Breast epithelium (tissue), 4 donors: ENCODE measurements at regions not wholly inside any gene's neighbourhood (a gene's known extent, or its start where the extent isn't known, plus 50 kb on each side); places are given as distances from the start of the nearest gene placed in this dataset.

Experiments
- DNase-seq, 2 donors: peaks; one replicate each; pipeline ENCODE4 v3.0.0-alpha.2; 2019; ENCODE audit warnings: low spot score in 2 of 2
- H3K27ac ChIP-seq, 2 donors: fragments of 200-600 bp; sonication (generic) in 1 of 2; one replicate each; pipeline ENCODE4 v1.5.1; 2016 to 2019; ENCODE audit warnings: mild to moderate bottlenecking in 1 of 2
- H3K27me3 ChIP-seq, 2 donors: fragments of 200-600 bp; sonication (generic) in 1 of 2; one replicate each; pipeline versions ENCODE4 v1.5.1 to v1.6.0; 2017 to 2019; ENCODE audit warnings: control low read depth in 1 of 2, mild to moderate bottlenecking in 1 of 2
- H3K36me3 ChIP-seq: fragments of 200-600 bp; one replicate; pipeline ENCODE4 v1.5.1; 2019
- H3K4me1 ChIP-seq, 2 donors: fragments of 200-600 bp; sonication (generic); one replicate each; pipeline ENCODE4 v1.5.1; 2016 to 2019; ENCODE audit warnings: control low read depth in 1 of 2
- H3K4me3 ChIP-seq, 3 donors: fragments of 200-600 bp; sonication (generic); 1 replicate in 2 of 3; 2 replicates in 1 of 3; pipeline ENCODE4 v1.5.1; 2016 to 2019; ENCODE audit warnings: mild to moderate bottlenecking in 3 of 3, moderate library complexity in 2 of 3
- H3K9me3 ChIP-seq, 2 donors: fragments of 200-600 bp; sonication (generic) in 1 of 2; one replicate each; pipeline ENCODE4 v1.5.1; 2016 to 2019; ENCODE audit warnings: control low read depth in 1 of 2
- POLR2A ChIP-seq: fragments of 450-650 bp; IDR thresholded peaks from one replicate; pipeline ENCODE4 v1.6.1; 2016; ENCODE audit warnings: antibody characterized with exemption, mild to moderate bottlenecking, moderate library complexity
- POLR2AphosphoS5 ChIP-seq, 3 donors: sonication (generic); formaldehyde crosslinking; IDR thresholded peaks; one replicate each; pipeline ENCODE4 v1.6.1; 2017; ENCODE audit warnings: antibody characterized with exemption in 3 of 3
- intact Hi-C: fragments of 100-400 bp; cut with DNase I; formaldehyde crosslinking; loops from one replicate; pipeline ENCODE4 v1.15.1; 2023; ENCODE audit warnings: low total_unique reads
- TF ChIP-seq, protein P1 (sequence below), 3 donors: fragments of 450-650 bp; IDR thresholded peaks; one replicate each; pipeline ENCODE4 v1.5.1; 2016 to 2017; ENCODE audit warnings: antibody characterized with exemption in 3 of 3, mild to moderate bottlenecking in 3 of 3, moderate library complexity in 3 of 3

DNA sequence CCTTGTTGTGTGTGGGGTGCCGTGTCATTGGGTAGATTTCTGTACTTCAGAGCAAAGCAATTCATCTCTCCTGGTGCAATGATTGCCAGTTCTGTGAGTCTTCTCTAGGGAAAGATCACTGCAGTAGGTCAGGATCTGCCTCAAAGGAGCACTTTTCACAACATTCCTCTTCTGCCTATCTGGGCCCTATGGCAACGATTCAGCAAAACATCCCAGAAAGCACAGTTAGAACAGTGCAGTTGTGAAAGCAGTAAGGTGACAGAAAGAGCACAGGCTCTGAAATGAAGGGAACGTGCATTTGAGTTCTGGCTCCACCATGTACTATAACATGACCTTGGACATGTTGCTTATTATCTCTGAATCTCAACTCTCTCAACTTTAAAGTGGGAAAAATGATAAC lies 178.5 kb upstream of the N4BP1 start:
- no peaks in the 10 kb centered on the region for H3K4me1 ChIP-seq
- H3K9me3 ChIP-seq, result peaks cover 0 to 4% of the 10 kb centered on the region in 2 donors
- no peak overlapping the region for H3K4me3 ChIP-seq
- no peak for DNase-seq
- intact Hi-C loops, result no loop called here
- no peaks in the 10 kb centered on the region for H3K27me3 ChIP-seq
- TF ChIP-seq POLR2A, result no peak
- TF ChIP-seq, protein P1, sequence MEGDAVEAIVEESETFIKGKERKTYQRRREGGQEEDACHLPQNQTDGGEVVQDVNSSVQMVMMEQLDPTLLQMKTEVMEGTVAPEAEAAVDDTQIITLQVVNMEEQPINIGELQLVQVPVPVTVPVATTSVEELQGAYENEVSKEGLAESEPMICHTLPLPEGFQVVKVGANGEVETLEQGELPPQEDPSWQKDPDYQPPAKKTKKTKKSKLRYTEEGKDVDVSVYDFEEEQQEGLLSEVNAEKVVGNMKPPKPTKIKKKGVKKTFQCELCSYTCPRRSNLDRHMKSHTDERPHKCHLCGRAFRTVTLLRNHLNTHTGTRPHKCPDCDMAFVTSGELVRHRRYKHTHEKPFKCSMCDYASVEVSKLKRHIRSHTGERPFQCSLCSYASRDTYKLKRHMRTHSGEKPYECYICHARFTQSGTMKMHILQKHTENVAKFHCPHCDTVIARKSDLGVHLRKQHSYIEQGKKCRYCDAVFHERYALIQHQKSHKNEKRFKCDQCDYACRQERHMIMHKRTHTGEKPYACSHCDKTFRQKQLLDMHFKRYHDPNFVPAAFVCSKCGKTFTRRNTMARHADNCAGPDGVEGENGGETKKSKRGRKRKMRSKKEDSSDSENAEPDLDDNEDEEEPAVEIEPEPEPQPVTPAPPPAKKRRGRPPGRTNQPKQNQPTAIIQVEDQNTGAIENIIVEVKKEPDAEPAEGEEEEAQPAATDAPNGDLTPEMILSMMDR (IDR thresholded peaks at IDR 0.05), result no peak
- no peak for TF ChIP-seq POLR2AphosphoS5 (IDR thresholded peaks at IDR 0.05)
- H3K27ac ChIP-seq, result no peak overlapping the region
- no peaks in the 10 kb centered on the region for H3K36me3 ChIP-seq

DNA sequence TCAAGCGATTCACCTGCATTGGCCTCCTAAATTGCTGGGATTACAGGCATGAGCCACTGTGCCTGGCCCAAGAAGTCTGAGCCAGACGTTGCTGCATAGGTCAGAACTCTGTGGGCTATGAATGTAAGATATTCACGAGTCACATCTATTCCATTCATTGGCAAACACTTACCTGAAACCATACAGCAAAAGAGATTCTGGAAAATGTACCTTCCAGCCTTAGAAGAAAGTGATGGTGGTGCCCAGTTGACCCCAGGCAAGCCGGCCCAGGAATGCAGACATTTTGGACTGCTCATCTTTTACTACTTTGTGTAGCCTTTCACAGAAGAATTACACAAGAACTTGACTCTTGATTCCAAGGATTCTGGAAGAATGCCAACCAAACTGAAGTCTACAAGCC lies 135.6 kb upstream of the N4BP1 start:
- Histone ChIP-seq H3K36me3 (no peaks in the 10 kb centered on the region), H3K27me3 (no peaks in the 10 kb centered on the region), H3K4me3 (no peak overlapping the region), H3K27ac (no peak overlapping the region), H3K9me3 (peaks cover 0 to 8% of the 10 kb centered on the region in 2 donors), H3K4me1 (no peaks in the 10 kb centered on the region)
- no peak for DNase-seq
- TF ChIP-seq POLR2A (no peak), POLR2AphosphoS5 (IDR thresholded peaks at IDR 0.05) (no peak)
- TF ChIP-seq, protein P1 (IDR thresholded peaks at IDR 0.05), result no peak
- intact Hi-C loops, result no loop called here

DNA sequence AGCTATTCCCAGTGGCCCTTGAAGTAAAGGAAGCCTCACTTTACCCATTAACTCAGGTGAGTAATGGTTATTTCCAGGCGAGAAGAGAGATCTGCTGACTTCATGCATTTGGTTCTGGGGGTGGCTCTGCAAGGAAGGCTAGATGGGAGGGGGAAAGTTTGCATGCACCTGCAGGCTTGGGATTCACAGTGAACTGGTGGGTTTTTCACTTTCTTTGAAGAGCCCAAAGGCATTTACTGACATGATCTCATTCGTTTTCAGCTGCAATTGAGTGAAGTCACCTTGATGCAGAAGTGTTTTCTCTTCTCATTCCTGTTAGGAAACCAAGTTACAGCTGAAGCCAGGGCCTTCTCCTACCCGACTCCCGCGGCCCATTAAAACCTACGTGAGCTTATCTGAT lies 131.0 kb upstream of the N4BP1 start:
- no peaks in the 10 kb centered on the region for H3K4me1 ChIP-seq
- intact Hi-C loops, result no loop called here
- no peak for DNase-seq

DNA sequence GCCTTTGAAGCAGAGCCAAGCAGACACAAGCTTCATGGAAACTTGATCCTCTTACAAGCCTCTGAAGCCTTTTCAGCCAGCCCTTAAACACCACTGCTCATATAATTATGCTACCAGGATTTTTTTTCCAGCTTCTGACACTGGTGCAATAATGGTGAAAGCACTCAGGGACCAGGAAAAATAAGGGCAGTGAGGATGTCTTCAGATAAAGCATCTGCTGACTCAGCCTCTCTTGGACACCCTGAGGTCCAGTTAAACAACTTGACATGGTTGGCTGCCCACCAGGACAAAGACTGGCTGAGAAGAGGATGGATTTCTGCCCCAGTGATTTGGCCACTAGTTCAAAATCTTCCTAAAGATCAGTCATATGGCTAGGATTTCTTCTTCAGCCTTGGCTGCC lies 124.2 kb upstream of the N4BP1 start:
- H3K9me3 ChIP-seq, result no peaks in the 10 kb centered on the region
- no peaks in the 10 kb centered on the region for H3K36me3 ChIP-seq
- no peaks in the 10 kb centered on the region for H3K4me1 ChIP-seq
- H3K4me3 ChIP-seq, result no peak overlapping the region
- H3K27ac ChIP-seq, result no peak overlapping the region
- TF ChIP-seq, protein P1 (IDR thresholded peaks at IDR 0.05), result no peak
- TF ChIP-seq POLR2AphosphoS5 (IDR thresholded peaks at IDR 0.05) (no peak), POLR2A (no peak)
- DNase-seq, result no peak
- intact Hi-C loops, result no loop called here
- no peaks in the 10 kb centered on the region for H3K27me3 ChIP-seq

More for the DNA sequence above, 131.0 kb upstream of the N4BP1 start:
- no peak overlapping the region for H3K27ac ChIP-seq
- H3K9me3 ChIP-seq, result peaks cover 0 to 8% of the 10 kb centered on the region in 2 donors
- no peak overlapping the region for H3K4me3 ChIP-seq
- no peaks in the 10 kb centered on the region for H3K36me3 ChIP-seq
- TF ChIP-seq POLR2A (no peak), POLR2AphosphoS5 (IDR thresholded peaks at IDR 0.05) (no peak)
- TF ChIP-seq, protein P1 (IDR thresholded peaks at IDR 0.05), result no peak
- H3K27me3 ChIP-seq, result no peaks in the 10 kb centered on the region

DNA sequence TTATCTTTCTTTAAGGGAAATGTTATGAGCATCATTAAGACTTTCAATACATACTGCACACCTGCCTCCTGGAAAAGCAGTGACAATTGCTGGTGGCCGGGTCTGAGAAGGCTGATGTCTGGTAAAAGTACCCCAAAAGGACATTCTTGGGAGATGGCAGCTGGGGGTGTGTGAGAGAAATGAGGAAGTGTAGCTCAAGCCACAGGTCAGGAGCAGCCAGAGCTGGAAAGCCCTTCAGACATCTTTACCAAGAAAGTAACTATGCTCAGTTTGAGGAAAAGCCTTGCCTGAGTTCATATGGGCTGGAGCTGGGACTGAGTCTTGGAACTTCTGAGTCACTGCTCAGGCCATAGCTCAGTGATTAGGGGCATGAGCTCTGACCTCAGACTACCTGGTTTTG lies 94.7 kb upstream of the N4BP1 start:
- H3K27ac ChIP-seq, result no peak overlapping the region
- no peaks in the 10 kb centered on the region for H3K4me1 ChIP-seq
- H3K9me3 ChIP-seq, result peaks cover 6 to 11% of the 10 kb centered on the region in 2 donors
- TF ChIP-seq, protein P1 (IDR thresholded peaks at IDR 0.05), result no peak
- TF ChIP-seq POLR2A (no peak), POLR2AphosphoS5 (IDR thresholded peaks at IDR 0.05) (no peak)
- DNase-seq, result no peak
- intact Hi-C loops, result no loop called here
- no peaks in the 10 kb centered on the region for H3K36me3 ChIP-seq
- H3K4me3 ChIP-seq, result no peak overlapping the region
- no peaks in the 10 kb centered on the region for H3K27me3 ChIP-seq
